HG02610 (cell line): ENCODE measurements at regions not wholly inside any gene's neighbourhood (a gene's known extent, or its start where the extent isn't known, plus 50 kb on each side); places are given as distances from the start of the nearest gene placed in this dataset.
"Not testable (repeated sequence)": the region's sequence is repeated elsewhere in the genome, so short reads cannot be mapped to it uniquely, and the experiment has no call there.

ENCODE experiments used
- ATAC-seq: cut with Tn5 transposase; IDR thresholded peaks from one replicate; pipeline ENCODE4 v1.9.1; 2021; ENCODE audit warnings: mild to moderate bottlenecking, moderate library complexity; ENCODE audit not compliant: unreplicated experiment

DNA sequence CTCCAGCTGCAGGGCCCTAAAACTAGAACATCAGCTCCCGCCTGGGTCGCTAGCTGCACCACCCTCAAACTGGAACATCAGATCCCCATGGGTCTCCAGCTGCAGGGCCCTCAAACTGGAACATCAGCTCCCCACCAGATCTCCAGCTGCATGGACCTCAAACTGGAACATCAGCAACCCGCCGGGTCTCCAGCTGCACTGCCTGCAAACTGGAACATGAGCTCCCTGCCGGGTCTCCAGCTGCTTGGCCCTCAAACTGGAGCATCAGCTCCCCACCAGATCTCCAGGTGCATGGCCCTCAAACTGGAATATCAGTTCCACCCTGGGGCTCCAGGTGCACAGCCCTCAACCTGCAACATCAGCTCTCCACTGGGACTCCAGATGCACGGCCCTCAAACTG is 82.7 kb downstream of the TFRC start:
- ATAC-seq: not testable (repeated sequence)

DNA sequence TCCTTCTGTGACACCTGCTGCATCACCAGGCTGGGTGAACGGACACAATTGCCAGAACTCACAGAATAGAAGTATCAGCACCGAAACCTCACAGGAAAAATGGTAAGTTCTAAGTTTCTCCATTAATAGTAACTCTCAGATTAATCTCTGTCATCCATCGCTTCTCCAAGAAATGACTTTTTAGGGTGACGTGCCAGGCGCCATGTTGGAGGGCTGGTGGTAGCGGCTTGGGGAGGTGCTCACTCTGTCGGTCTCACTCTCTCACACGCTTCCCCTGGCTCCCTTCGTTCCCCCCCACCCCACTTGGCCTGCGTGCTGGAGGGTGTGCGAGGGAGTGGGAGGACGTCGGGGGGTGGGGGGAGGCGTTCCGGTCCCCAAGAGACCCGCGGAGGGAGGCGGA is 85.6 kb downstream of the TFRC start:
- not testable (repeated sequence) for ATAC-seq

DNA sequence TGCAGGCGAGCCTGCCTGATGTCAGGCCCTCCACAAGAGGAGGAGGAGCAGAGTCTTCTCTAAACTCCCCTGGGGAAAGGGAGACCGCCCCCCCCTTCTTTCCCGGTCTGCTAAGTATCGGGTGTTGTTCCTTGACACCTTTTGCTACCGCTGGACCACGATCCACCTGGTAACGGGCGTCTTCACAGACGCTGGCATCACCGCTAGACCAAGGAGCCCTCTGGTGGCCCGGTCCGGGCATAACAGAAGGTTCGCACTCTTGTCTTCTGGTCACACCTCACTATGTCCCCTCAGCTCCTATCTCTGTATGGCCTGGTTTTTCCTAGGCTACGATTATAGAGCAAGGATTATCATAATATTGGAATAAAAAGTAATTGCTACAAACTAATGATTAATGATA is 86.0 kb upstream of the TNK2 start:
- not testable (repeated sequence) for ATAC-seq

DNA sequence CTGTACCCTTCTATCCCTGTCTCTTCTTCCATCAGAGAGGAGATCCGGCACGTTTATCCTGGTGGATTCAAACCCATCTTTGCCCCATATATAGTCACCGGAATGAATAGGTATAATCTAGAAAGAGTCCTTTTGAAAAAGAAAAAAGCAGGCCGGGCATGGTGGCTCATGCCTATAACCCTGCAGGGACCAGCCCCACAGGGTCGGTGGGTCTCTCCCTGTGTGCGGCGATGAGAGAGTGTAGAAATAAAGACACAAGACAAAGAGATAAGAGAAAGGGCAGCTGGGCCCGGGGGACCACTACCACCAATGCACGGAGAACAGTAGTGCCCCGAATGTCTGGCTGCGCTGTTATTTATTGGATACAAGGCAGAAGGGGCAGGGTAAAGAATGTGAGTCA is 85.3 kb upstream of the TNK2 start:
- not testable (repeated sequence) for ATAC-seq

DNA sequence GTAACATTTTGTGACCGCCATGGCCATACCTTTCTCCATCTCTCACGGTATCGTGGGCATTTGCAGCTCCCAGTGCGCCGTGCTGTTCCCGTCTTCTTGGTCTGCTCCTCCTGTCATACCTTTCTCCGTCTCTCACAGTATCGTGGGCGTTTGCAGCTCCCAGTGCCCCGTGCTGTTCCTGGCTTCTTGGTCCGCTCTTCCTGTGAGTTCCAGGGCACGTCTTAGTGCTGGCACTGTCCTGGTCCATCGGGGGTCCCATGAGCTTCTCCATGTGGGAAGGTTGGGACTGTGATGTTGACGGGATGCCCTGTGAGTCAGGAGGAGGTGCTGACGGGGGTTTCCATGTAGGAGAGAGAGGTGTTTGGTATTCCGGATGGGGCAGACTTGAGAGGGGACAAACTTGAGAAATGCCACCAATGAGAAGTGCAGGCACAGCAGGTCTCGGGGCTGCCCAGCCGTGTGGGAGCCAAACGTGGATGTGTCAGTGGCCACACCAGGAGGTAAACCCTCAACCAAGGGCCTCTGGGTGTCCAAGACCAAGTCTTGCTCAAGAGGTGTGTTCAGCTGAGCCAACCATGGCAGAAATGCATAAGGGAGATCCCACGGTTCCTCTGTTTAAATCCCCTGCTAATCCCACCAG is 84.7 kb upstream of the TNK2 start:
- ATAC-seq: not testable (repeated sequence)

DNA sequence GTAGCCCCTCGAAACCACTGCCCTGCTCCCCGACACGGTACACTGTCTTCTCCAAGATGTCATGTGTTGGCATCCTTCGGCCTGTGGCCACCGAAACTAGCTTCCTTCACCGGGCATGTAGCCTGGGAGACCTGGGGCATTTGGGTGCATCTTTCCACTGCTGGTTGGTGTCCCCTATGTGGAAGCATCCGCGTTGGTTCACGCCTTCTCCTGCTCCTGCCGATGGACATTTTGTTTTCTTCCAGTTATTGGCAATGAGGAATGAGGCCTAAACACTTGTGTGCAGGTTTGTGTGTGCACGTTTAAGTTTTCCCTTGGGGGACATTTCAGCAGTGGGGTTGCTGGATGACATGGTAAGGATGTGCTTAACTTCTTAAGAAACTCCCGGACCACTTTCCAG is 83.6 kb upstream of the TNK2 start:
- not testable (repeated sequence) for ATAC-seq

DNA sequence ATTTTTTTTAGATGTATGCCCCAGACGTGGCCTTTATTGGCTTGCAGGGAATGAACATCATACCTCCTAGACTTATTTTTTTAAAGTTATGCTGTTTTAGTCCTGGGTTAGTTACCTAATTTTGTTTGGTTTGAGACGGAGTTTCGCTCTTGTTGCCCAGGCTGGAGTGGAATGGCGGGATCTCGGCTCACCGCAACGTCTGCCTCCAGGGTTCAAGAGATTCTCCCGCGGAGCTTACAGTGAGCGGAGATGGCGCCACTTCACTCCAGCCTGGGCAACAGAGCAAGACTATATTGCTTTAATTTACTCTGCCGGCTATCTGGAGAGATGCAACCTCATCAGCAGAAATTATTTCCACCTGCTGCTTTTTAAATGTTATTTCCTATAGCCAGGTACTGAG is 82.9 kb upstream of the TNK2 start:
- not testable (repeated sequence) for ATAC-seq

DNA sequence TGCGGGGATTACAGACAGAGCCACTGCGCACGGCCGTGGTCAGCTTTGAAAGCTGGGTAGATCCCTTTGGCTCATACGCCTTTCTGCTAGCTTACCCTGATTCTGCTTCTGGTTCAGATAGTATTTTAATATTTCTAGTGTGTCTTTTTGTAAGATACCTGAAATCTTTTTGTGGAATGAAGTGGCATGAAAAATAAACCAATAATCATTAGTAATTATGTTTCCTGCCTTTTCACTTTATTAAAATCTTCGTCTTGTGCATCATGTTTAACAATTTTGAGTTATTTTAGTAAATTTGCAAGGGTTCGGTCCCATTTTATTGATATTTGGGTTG is 82.5 kb upstream of the TNK2 start:
- ATAC-seq: not testable (repeated sequence)

DNA sequence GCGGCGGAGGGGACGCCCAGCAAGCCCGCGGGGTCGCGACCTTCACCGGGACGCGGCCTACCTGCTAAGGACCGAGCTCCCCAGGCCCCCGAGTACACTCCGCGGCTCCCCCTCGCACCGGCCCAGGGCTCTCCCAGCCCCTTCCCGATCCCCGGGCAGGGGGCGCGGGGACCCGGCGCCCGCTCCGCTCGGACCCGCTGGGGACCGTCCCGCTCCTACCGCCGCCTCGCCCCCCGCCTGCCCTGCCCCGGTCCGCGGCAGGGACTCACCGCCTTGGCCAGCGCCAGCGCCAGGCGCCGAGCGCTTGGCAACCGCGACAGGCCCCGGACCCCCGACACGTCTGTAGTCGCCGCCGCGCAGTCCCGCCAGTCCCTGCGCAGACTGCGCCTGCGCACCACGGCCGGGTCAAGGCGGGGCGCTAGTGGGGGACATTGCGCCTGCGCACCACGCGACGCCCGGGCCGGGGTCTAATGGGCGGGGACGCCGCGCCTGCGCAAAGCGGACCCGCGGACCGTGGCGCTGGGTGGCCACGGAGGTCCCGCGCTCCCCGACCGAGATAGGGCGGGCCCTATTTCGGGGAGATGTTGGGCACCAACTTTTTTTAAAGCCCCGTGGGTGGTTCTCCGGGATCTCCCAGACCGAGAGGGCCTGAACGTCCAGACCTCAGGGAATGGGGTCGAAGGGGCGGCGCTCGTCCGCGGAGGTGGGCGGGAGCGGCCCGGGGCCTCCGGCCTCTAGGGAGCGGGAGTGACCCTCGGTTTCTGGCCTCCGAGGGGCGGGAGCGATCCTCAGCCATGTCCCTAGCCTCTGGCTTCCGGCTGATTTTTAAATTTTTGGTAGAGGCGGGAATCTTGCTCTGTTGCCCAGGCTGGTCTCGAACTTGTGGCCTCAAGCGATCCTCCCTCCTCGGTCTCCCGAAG is 81.8 kb upstream of the TNK2 start:
- ATAC-seq: peak; percentile 89

DNA sequence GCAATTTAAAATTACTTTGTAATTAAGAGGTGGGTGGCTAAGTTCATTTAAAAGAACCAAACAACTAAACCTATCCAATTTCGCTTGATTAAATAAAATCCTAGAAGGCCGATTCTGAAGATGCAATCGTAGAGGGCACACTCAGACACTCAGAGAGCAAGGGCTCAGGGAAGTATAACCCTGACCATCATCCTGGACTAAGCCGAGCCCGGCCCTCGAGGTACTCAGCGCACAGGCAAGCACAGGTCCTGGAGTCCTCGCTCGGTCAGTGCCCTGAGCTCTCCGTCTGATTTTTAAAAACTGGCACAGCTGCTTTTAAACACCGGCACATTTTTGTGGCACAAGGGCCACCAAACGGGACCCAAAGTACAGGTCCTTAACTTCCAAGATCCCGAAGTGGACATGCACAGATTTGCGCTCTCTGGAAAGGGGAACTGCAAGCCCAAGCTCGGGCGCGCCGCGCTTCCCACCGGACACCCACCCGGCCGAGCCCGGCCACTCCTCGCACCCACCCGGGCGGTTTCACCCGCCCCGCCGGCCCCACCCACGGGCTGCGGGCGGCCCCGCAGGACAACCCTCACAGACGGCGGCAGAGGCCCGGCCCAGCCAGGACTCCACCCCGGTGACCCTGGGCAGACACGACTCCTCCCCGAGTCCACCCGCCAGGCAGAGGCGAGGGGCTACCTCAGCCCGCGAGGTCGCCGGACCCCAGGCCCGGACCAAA is 81.0 kb upstream of the TNK2 start:
- ATAC-seq: peak; percentile 27

DNA sequence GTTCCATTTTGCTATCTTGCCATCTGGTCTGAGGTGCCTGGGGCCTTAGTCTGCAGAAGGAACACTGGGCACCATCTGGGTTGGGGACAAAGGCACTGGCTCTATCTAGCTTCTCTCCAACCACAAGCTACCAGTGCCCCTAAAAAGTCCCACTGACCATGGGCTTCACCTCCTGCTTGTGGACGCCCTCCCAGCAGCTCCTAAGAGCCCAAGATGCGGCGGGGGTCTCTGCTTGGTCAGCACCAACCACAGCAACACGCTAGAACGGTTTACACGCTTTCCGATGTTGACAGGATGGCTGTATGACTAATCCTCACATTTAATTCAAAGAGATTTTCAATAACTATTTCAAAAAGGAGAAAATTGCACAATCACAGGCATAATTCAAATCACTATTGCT is 80.4 kb upstream of the TNK2 start:
- not testable (repeated sequence) for ATAC-seq

DNA sequence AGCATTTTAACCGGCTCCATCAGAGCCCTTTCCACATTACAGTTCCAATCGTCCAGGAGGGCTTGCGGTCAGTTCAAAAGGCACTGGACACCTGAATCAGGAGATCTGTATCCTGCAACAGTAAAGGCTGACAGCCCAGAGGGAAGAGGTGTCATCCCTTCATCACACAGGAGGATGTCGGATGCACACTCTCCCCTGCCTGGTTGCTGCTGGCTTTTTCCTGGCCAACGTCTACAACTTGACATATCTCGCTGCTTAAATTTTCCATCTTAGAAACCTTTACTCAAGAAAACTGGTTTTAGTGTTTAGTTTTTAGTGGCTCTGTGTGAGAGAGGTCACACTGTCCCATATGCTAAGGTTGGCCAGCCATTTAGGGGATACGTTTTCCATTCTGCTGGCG is 78.7 kb upstream of the TNK2 start:
- ATAC-seq: not testable (repeated sequence)

DNA sequence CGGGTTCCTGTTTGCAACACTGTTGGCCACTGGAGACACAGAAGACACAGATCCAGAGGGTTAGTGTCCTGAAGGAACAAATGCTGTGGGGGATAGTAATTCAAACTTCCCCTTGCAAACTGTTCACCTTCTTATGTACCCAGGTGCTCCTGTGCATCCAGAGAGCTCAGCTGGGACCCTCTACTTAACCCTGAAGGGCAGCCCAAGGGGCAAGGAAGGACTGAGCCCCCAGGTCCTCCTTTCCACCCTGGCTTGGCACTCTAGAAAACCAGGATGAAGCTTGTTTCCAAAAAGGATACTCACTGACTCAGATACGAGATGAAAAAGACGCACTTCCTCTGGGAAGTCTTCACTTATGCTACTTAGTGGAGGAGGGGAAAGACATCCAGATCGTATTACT is 78.2 kb upstream of the TNK2 start:
- not testable (repeated sequence) for ATAC-seq

DNA sequence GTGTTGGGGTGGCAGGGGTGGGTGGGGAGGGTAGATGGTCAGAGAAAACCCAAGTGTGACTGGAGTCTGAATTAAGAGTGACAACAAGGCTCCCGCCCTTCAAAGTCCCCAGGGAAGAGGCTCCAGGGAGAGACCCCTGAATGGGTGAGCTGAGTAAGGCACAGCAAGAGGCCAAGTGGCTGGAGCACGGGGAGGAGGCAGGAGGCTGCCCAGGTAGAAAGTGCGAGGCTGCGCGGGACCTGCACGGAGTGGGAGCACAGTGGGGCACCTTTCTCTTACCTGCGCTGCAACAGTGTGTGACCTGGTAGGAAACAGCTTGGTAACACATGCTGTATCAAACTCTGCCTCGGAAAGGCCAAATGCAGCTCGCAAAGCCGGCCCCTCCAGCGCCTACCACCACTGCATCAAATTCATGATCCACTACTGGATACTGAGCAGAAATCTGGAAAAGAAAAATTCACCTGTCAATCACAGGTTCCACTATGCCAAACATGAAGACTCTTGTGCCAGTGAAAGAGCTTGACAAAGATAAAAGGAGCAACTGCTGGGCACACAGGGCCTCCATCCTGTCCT is 77.1 kb upstream of the TNK2 start:
- not testable (repeated sequence) for ATAC-seq

DNA sequence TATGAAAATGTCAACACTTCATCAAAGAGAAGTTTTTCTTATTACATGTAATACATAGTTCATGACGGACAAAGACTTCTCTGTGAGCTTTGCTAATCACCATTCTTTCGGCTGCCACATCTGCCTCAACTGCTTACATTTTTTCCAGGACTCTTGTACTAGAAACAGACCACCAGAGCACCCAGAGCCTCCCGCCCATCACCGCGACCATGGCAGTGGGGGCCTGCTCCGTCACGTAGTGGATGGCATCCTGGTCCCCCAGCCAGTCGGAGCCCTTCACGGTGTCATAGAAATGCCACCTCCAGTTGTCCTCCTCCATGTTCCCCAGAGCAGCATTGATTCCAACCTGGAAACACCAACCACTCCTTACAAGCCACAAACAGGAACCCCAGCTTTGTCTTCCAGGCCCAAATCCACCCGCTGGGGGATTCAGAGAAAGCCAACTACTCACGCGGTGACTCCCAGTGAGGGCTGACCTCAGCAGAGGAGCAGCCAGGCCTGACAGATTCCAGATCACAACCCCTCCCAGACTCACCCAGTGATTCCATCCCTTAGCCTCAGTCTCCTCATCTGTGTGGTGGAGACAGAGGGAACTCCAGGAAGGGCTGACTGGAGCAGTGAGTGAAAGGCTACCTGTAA is 76.2 kb upstream of the TNK2 start:
- not testable (repeated sequence) for ATAC-seq

DNA sequence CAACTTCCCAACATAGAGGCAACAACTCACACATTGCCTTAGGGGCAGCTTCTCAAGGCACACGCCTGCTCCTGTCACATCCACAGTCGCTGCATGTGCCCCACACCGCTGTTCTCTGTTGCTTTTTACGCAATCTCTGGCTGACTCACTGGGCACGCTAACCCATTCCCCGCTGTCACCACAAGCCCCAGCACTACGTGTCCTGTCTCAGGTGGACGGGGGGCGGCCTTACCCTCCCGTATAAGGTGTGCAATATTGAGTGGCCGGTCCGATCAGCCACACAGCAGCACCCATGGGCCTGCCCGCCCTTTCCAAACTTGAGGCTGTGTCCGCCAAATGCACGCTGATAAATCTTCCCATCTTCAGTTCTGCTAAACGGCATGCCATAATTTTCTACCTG is 75.5 kb upstream of the TNK2 start:
- not testable (repeated sequence) for ATAC-seq

DNA sequence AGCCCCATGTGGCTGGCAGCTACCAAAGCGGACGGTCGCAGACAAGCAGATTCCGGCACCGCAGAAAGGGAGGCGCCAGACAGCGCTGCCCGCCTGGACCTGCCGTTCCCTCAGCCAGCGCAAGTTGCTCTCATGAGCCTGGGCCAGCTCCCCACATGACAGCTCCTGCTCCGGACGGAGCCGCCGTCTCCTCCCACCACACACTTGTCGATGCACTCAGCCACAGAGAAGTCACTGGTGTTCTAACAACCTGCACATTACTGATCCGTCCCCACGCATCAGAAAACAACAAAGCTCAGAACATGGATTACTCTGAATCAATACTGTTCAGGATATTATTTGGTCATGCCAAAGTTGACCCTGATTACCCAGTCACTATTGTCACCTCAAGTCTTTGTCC is 74.4 kb upstream of the TNK2 start:
- not testable (repeated sequence) for ATAC-seq

DNA sequence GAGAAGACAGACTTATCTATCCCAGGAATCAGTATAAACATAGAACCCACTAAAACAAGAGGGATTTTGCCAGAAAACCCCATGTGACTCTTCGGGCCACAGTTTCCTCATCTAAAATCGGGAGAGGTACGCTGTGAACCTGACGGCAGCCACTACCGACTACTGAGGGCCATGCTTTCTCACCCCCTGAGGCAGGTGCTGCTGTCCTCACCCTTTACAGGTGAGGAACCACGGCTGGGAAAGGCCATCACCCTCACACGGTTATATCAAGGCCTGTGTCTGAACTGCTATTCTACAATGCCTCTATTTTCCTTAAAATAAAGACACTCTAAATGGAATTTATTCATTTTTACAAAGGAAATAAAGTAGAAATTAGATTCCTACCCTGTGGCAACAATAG is 73.4 kb upstream of the TNK2 start:
- ATAC-seq: not testable (repeated sequence)

DNA sequence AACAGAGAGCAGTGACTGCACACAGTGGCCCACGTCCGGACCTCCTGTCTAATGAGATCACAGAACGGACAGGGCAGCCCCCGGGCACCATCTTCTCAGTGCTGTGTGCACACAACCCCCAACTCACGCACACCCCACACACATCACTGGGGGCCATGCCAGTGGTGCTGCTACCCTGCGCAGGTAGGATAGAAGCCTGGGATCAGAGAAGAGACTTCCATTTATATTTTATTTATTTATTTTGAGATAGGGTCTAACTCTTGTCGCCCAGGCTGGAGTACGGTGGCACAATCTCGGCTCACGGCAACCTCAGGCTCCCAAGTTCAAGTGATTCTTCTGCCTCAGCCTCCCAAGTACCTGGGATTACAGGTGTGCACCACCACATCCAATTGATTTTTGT is 71.5 kb upstream of the TNK2 start:
- ATAC-seq: not testable (repeated sequence)

DNA sequence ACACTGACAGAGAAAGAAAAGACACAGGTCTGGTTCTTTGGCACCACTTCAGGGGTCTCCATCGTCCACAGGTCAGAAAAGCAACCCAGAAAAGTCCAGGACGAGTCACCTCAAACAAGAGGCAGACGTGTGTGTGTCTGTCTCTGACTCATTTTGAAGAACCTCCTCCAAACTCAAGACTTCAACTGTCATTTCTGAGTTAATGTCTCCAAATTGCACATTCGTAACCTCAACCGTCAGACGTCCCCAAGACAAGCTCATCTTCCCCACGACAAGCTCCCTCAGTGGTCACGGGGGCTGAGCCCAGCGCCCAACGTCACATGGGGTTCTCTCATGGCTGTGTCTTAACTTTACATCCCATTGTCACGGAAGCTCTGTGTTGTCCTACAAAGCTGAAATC is 70.2 kb upstream of the TNK2 start:
- not testable (repeated sequence) for ATAC-seq

DNA sequence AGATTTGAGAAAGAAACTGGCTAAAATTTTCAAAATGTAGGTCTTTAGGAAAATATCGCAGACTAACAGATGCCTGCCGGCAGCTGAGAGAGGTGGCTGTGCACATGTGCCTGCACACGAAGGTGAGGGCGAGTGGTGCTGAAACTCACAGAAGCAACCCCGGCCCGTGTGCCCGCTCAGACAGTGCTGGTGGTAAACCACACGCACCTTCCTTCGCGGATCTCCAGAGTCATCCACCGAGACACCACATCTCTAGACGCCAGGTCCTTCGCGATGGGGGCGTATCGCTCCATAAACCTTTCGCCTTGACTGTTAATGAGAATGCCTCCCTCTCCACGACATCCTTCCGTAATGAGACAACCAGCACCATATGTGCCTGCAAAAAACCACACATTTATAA is 68.5 kb upstream of the TNK2 start:
- not testable (repeated sequence) for ATAC-seq
